NCI-H2107 treated with DMSO at 0.1 percent for 48 hours (cell line): ENCODE measurements at regions not wholly inside any gene's neighbourhood (a gene's known extent, or its start where the extent isn't known, plus 50 kb on each side); places are given as distances from the start of the nearest gene placed in this dataset.

Experiments used
- DNase-seq: peaks from one replicate; lab custom pipeline; 2025; ENCODE audit not compliant: unreplicated experiment; lab: John Stamatoyannopoulos, UW

GRCh38 chr6:169937389-169938261, 186.2 kb downstream of the ERMARD start:
- no peak for DNase-seq

DNA sequence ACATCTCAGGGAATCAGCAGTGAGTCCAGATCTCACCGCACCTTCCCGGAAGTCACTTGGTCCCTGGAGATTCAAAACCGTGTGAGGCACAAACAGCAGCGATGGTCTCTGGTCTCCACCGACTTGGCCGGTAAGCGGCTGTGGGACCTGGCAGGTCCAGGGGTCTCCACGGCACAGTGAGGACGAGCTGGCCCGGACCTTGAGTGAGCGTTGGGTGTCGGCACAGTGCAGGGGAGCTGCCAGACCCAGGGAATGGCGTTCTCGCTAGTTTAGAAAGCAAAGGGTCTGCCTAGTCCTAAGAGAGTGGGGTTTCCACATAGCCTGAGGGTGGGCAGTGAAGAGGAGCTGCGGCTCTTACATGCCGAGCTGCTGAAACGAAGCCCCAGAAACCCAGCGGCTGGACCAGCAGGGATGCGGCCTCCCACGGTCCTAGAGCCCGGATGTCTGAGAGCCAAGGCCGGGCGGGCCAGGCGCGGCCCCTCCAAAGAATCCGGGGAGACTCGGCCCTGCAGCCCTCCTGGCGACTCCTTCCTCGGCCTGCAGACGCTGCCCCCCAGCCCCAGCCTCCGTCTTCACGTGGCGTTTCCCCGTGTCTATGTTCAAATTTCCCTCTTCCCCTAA, 185.0 kb downstream of the ERMARD start:
- DNase-seq, result no peak

- no peak for DNase-seq
These were observed 184.4 kb downstream of the ERMARD start for GRCh38 chr6:169935861-169936260.

- no peak for DNase-seq
These were observed 183.9 kb downstream of the ERMARD start for GRCh38 chr6:169935348-169935718.

DNA sequence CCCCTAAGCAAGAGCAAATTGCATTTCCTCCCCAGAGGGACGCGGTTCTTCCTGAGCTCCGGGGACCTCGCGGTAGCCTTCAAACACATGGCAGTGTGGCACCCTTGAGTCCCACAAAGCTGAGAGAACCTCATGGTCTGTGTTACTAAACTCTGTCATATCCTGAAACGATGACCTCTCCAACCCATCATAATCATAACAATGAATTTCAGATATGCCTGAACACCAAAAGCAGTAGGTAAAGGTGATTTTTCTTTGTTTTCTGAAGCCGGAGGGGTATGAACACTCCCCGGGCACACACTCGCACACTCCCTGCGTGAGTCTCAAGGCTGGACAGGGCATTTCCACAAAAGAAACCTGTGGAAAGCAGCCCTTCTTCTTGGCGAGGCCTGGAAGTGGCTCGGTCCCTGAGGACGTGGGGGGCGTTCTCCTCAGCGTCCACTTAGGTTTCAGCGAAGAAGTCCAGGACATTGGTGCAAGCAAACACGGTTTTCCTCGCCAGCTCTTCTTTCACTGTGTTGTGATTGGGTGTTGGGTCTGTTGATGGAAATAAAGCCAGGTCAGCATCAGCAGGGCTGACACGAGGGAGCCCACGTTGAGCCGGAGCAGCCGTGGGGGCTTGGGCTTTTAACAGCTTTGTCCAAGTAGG, 183.4 kb downstream of the ERMARD start:
- DNase-seq, result no peak

- DNase-seq, result no peak
These were observed 182.6 kb downstream of the ERMARD start for GRCh38 chr6:169933839-169934698.

- no peak for DNase-seq
These were observed 181.9 kb downstream of the ERMARD start for GRCh38 chr6:169933251-169933821.

DNA sequence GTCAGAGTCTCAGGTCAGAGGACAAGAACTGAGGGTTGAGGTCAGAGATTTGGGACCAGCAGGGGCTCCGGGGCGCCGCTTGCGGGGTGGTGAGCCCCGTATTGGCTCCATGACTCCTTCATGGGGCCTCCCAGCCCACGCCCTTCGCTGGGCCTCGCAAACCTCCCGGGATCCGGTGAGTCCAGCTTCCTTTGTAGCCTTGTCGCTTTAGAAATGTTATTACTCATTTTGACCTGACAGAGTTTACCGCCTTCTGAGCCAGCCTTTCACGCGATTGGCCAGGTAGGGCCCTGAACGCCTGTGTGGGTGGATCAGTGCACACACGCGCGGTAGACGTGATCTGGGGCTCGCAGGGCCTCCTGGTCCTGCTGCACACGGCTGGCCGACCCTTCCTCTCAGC, 181.1 kb downstream of the ERMARD start:
- DNase-seq, result no peak

DNA sequence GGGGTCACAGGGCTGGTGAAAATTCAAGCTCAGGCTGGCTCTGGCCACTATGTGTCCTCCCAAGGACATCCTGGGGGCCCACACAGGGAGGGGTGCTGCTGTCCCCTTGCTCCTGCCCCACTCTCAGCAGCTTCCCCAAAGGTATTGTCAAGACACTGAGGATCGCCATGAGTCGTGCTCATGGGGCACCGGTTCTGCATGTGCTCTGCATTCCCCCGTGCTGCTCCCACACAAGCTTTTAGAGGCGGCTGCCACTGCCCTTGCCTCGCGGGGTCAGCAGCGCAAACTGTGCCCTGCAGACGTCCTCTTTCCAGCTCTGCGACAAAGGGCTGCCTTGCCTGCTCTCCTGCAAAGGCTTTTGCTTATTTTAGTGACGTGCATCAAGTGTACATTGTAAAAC, 179.8 kb downstream of the ERMARD start:
- DNase-seq, result no peak

DNA sequence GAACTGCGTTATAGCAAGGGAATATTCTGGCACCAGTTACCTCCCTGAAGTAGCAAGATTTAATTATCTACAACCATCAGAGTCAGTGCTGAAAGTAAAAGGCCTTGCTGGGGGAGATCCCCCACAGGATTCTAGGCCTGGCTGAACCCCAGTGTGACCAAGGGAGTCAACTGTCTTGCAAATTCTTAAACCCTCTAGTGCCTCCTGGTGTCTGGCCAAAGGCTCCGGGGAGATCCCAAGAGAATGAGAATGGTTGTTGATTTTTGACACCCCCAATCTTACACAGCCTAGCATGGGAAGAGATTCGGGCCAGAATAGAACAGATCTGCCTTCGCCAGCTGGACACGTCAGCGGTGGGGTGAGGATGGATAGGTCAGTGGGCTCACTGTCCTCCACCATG, 179.4 kb downstream of the ERMARD start:
- no peak for DNase-seq

GRCh38 chr6:169927711-169928110, 176.3 kb downstream of the ERMARD start:
- no peak for DNase-seq

GRCh38 chr6:169926617-169927417, 175.4 kb downstream of the ERMARD start:
- DNase-seq, result no peak

DNA sequence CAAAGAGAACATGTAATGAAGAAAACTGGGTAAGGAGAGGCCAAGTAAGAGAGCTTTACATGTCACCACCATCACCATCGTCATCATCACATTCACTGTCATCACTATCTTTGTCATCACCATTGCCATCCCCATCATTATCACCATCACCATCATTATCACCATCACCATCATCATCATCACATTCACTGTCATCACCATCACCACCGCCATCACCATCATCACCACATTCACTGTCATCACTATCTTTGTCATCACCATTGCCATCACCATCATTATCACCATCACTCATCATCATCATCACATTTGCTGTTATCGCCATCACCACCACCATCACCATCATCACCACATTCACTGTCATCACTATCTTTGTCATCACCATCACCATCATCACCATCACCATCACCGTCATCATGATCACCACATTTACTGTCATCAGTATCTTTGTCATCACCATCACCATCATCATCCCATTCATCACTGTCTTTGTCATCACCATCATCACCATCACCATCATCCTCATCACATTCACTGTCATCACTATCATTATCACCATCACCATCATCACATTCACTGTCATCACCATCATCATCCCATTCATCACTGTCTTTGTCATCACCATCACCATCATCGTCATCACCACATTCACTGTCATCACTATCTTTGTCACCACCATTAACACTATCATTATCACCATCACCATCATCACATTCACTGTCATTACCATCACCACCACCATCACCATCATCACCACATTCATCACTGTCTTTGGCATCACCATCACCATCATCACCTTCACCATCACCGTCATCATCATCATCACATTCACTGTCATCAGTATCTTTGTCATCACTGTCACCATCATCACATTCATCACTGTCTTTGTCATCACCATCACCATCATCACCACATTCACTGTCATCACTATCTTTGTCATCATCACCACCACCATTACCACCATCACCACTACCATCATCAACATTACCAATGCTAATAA, 172.3 kb downstream of the ERMARD start:
- no peak for DNase-seq

DNA sequence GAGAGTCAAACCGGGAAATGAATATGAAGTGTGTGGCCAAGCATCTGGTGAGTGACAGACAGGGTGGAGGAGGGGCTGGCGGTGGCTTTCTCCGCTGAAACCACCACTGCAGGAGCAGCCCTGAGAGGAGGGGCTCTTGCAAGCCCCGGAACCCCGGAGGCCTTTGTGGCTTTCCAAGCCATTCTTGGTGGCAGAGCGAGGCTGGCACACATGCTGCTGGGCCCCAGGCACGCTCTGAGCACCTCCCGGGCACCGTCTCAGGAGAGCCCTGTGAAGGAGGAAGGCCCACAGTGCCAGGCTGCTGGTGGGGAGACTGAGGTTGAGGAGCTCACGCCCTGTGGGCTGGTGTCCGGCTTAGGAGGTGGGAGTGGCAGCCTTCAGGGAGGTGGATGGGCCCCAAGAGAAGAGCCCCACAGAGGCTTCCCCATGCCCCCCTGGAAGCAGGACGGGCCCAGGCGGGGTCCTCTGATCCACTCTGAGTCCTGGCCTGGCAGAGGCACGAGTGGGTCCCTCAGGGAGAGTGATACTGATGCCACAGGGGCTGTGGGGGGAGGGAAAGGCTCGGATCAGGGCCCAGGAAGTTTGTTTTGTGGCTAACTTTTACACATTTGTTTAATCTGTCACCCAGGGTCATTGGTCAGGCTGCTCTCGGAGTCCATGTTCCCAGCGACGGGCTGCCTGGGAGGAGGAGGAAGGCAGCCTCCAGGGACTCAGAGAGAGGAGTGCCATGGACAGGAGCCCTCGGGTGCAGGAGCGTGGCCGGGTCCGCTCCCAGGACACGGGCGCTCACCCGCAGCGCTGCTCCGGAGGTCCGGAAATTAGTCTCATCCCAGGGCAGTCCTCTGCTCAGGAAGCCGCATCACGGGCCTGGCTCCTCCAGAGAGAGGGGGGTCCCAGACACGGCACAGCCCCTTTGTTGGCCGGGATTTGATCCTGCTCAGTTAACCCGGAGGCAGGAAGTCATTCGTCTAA, 170.7 kb downstream of the ERMARD start:
- DNase-seq, result peak; percentile 37

- DNase-seq, result no peak
These were observed 169.8 kb downstream of the ERMARD start for GRCh38 chr6:169921217-169921616.

DNA sequence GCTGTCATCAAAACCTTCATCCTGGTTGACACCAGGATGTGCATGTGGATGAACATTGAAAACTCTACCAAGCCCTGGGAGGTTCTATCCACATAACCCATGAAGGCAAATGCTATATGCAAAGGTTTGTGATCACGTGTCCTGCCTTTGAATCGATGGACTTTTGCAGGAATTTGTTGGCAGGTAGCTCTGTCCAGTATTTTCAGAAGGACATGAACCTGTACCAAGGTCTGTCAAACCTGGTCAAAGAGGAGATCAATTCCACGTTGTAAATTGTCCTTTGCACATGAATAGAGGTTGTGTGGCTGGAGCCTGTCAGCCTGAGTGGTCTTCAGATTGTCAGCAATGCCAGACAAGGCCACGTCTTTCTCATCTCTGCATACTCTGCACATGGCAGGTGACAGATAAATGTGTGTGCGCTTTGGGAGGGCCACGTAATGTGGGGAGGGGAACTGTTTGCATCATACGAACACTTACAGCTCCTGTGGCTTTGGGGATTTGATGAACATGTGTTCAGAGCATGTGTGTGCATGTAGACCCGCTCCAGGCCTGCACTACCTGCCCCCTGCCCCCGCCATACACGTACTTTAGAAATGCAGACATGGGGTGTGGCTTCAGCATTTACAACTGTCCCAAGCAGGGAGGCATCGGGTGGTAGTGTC, 169.1 kb downstream of the ERMARD start:
- DNase-seq, result no peak

DNA sequence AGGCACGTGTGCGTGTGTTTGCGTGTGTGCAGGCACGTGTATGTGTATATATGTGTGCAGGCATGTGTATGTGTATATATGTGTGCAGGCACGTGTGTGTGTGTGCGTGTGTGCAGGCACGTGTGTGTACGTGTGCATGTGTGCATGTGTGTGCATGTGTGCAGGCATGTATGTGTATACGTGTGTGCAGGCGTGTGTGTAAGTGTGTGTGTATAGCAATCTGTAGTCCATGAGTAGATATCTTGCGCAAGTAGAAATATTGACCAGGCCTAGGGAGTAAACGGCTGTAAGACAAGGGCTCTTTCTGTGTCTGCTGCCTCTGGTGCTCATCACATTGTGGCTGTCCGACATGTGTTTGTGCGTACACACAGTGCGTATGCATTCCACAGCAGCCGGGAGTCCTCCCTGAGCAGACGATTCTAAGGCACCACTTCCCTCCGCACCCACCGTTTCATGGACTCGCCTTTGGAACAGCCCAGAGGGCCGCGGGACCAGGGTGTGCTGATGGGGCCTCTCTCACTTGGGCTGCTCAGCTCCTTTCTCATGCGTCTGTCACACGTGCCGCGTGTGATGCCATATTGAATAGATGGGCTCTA, 167.6 kb downstream of the ERMARD start:
- no peak for DNase-seq
